ENCODE measurements at regions not wholly inside any gene's neighbourhood (a gene's known extent, or its start where the extent isn't known, plus 50 kb on each side); places are given as distances from the start of the nearest gene placed in this dataset.

- no peak for DNase-seq (ENCODE audit: low spot score)
Observed at GRCh38 chr5:135723491-135723890, 111.0 kb upstream of the SLC25A48 start.

GRCh38 chr5:135721548-135722090, 112.8 kb upstream of the SLC25A48 start:
- no peak for DNase-seq (ENCODE audit: low spot score)

- DNase-seq (ENCODE audit: low spot score), result no peak
Observed at GRCh38 chr5:135720191-135720590, 114.3 kb upstream of the SLC25A48 start.

- DNase-seq (ENCODE audit: low spot score), result no peak
Observed at GRCh38 chr5:135719428-135720063, 114.9 kb upstream of the SLC25A48 start.

GRCh38 chr5:135718651-135719050, 115.8 kb upstream of the SLC25A48 start:
- DNase-seq (ENCODE audit: low spot score), result no peak

- no peak for DNase-seq (ENCODE audit: low spot score)
Observed at GRCh38 chr5:135718151-135718550, 116.3 kb upstream of the SLC25A48 start.

GRCh38 chr5:135715267-135716055, 119.0 kb upstream of the SLC25A48 start:
- no peak for DNase-seq (ENCODE audit: low spot score)

- DNase-seq (ENCODE audit: low spot score), result no peak
Observed at GRCh38 chr5:135714126-135714894, 120.2 kb upstream of the SLC25A48 start.

- DNase-seq (ENCODE audit: low spot score), result no peak
Observed at GRCh38 chr5:135713161-135713915, 121.1 kb upstream of the SLC25A48 start.

- DNase-seq (ENCODE audit: low spot score), result no peak
Observed at GRCh38 chr5:135711911-135712310, 122.6 kb upstream of the SLC25A48 start.

GRCh38 chr5:135710045-135710675, 124.3 kb upstream of the SLC25A48 start:
- DNase-seq (ENCODE audit: low spot score), result no peak

- DNase-seq (ENCODE audit: low spot score), result no peak
Observed at GRCh38 chr5:135709208-135709575, 125.3 kb upstream of the SLC25A48 start.

GRCh38 chr5:135708481-135709207, 125.8 kb upstream of the SLC25A48 start:
- DNase-seq (ENCODE audit: low spot score), result no peak

- DNase-seq (ENCODE audit: low spot score), result no peak
Observed at GRCh38 chr5:135707302-135707701, 127.2 kb upstream of the SLC25A48 start.

- DNase-seq (ENCODE audit: low spot score), result no peak
Observed at GRCh38 chr5:135706893-135707292, 127.6 kb upstream of the SLC25A48 start.

- no peak for DNase-seq (ENCODE audit: low spot score)
Observed at GRCh38 chr5:135706474-135706873, 127.7 kb upstream of the CXCL14 start.

- no peak for DNase-seq (ENCODE audit: low spot score)
Observed at GRCh38 chr5:135705941-135706466, 127.2 kb upstream of the CXCL14 start.

- DNase-seq (ENCODE audit: low spot score), result no peak
Observed at GRCh38 chr5:135705141-135705631, 126.4 kb upstream of the CXCL14 start.

- no peak for DNase-seq (ENCODE audit: low spot score)
Observed at GRCh38 chr5:135704616-135705015, 125.8 kb upstream of the CXCL14 start.

GRCh38 chr5:135703016-135703550, 124.3 kb upstream of the CXCL14 start:
- DNase-seq (ENCODE audit: low spot score), result no peak

Measured in iPS-NIHi11 (cell line).